Raji (cell line): ENCODE measurements at regions not wholly inside any gene's neighbourhood (a gene's known extent, or its start where the extent isn't known, plus 50 kb on each side); places are given as distances from the start of the nearest gene placed in this dataset.

Experiments
- POLR2A ChIP-seq: IDR thresholded peaks from 2 replicates; pipeline ENCODE4 v1.6.1; 2011; ENCODE audit warnings: low read depth, low read length, control low read depth; ENCODE audit not compliant: insufficient read depth

- TF ChIP-seq POLR2A = no peak
Measured at GRCh38 chr2:11941201-11942177, 195.1 kb downstream of the LPIN1 start.

DNA sequence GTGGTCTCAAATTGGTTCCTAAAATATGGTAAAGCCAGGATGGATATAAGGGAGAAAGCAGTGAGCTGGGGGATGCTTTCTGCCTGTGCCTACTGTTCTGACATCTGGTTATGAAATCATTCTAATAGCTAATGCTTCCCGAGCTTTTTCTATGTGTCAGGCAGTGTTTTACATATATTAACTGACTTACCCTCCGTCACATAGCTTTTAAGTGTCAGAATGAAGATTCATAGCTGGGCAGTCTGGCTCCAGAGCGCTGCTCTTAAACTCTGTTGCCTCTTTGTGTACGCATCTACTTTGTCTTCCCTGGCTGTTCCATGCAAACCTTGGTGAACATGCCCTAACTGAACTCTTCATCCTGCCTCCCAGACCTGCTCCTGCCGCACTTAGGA, 195.7 kb downstream of the LPIN1 start:
- TF ChIP-seq POLR2A = no peak

- no peak for TF ChIP-seq POLR2A
Measured at GRCh38 chr2:11944311-11944710, 197.9 kb downstream of the LPIN1 start.

DNA sequence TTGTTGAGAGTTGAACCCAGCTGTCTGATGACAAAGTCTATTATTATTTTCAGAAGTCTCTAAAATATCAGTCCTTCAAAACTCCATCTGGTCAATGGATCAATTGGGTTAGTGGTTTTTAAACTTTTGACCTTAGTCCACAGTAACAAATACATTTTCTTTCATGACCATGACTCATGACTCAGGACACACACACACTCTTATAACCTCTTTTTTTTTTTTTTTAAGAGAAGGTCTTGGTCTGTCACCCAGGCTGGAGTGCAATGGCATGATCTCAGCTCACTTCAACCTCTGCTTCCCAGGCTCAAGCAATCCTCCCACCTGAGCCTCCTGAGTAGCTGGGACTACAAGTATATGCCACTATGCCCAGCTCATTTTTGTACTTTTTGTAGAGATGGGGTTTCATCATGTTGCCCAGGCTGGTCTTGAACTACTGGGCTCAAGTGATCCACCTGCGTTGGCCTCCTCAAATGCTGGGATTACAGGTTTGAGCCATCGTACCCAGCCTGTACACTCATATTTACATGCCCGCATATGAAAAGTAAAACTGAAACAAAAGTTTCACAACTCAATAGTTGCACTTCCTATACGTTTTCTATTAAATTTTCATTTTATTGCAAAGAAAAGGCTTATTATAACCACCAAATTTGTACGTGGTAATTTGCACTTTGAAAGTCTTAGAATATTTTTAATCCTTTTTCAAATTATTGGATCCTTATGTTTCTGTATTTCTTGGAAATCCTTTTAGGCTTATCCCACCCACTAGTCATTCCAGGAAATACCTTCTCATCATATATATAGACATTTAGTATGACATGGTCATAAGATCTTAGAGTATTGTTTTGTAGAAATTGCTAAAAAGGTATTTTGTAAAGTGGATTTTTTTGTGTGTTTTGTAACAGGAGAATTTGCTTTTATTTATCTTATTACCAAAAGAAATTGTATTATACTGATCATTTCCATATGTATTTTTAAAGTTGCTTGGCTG, 199.0 kb downstream of the LPIN1 start:
- TF ChIP-seq POLR2A = no peak

DNA sequence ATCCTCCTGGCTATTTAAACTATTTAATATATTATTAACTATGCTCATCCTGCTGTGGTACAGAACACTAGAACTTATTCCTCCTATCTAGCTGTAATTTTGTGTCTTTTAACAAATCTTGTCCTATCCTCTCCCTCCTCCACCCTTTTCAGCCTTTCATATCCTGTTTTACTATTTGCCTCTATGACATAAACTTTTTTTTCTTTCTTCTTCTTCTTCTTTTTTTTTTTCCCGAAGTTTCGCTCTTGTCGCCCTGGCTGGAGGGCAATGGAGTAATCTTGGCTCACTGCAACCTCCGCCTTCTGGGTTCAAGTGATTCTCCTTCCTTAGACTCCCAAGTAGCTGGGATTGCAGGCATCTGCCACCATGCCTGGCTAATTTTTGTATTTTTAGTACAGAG, 201.5 kb downstream of the LPIN1 start:
- TF ChIP-seq POLR2A = no peak

- no peak for TF ChIP-seq POLR2A
Measured at GRCh38 chr2:11949732-11950523, 203.5 kb downstream of the LPIN1 start.

- no peak for TF ChIP-seq POLR2A
Measured at GRCh38 chr2:11950896-11951295, 204.5 kb downstream of the LPIN1 start.

- TF ChIP-seq POLR2A = no peak
Measured at GRCh38 chr2:11953258-11953657, 206.8 kb downstream of the LPIN1 start.

DNA sequence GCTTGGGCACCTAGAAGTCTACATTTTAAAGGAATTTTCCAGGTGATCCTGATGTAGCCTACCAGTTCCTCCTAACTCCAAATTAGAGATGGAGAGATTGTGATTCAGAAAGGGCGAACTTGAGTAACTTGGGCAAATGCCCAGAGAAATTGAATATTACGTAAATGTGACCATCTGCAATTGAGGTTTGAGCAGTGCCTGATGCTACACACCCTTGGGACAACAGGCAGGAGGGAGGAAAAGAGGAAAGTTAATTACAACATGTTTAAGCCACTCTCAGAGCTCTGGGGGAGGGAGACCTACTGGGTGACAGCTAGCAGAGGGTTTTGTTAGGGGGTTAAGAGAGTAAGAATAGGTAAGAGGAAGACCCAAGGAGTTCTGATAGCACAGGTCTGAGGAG, 208.9 kb downstream of the LPIN1 start:
- TF ChIP-seq POLR2A = no peak

DNA sequence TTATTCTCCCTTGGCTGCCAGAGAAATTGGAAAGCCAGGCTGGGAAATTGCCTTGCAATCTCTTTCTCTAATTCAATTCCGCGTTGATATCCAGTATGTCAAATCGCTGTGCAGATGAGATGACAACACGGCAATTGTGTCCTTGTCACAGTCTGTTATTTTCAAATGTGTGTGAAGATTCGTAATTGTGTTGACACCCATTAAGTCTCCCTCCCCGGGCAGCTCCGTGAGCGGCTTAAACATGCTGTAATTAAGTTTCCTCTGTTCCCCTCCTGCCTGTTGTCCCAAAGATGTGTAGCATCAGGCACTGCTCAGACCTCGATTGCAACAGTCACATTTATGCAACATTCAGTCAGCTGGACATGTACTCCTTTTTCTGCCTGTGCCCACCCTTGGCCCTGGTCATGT, 209.5 kb downstream of the LPIN1 start:
- no peak for TF ChIP-seq POLR2A

DNA sequence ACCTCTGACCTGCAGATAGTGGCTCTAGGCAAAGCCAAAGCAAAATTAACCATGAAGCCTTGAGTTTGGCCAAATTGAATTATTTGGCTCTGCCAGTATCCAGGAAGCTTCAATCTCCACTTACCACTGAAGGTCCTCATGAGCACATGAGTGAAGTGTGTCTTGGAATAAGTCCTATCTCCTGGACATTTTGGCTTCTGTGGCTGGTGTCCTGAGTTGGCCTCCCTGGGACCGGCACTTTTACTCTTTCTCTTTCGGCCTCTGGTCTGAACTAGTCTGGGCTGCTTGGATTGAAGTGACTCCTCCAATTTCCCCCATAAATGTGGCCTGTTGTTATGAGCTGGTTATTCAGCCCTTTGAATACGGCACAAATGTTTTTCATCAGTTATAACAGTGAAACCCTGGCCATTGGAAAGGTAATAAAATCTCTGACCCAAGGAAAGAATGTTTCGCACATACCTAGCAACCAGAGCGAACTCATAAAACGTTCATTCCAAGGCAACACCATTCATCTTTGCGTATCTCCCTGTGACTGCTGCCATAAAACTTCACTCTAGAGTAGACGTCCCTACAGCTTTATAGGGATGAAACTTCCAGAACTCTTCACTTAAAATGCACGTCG, 216.4 kb downstream of the LPIN1 start:
- no peak for TF ChIP-seq POLR2A

DNA sequence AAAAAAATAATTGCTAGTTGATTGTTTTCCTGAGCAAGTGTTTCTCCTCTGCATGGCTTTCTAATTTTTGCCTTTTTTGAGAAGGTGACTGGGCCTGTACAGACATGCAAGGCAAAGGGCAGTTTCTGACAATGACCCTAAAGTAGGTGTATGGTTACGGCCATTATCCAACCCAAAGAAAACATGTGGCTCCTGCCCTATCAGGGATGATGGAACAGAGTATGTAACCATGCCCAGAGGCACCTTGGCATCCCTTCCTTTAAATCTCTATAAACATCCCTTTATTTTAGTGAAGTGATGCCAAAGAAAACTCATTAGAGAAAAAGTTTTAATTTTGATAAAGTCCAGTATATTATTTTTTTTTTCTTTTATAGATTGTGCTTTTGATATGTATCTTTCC, 217.5 kb downstream of the LPIN1 start:
- TF ChIP-seq POLR2A = no peak

GRCh38 chr2:11967946-11968465, 221.6 kb downstream of the LPIN1 start:
- no peak for TF ChIP-seq POLR2A

DNA sequence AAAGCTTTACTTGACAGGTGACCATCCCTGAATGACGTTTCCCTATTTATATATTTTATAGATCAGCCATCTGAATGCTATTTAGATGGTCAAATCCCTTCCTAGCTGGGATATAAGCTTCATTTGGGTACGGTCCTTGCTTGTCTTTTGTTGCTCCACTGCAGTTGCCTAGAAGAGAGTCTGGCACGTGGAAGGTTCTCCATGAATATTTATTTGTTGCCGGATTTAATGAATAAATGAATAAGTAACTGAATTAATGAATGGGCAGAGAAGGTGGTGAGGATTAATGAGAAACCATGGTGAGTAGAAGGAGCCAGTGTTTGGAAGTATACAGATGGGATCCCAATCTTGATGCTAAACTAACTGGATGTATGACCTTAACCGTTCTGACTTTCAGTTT, 222.1 kb downstream of the LPIN1 start:
- no peak for TF ChIP-seq POLR2A
